ENCODE measurements at regions not wholly inside any gene's neighbourhood (a gene's known extent, or its start where the extent isn't known, plus 50 kb on each side); places are given as distances from the start of the nearest gene placed in this dataset.

- no peak overlapping the region for H2BK120ac ChIP-seq (ENCODE audit: insufficient read depth, low read length, poor library complexity)
- H4K91ac ChIP-seq (ENCODE audit: low read depth, low read length) = no peak overlapping the region
- H3K4me3 ChIP-seq (ENCODE audit: low read depth, low read length) = no peak overlapping the region
- no peaks in the 10 kb centered on the region for H3K9me3 ChIP-seq (ENCODE audit: insufficient read depth, low read depth, low read length)
- no peaks in the 10 kb centered on the region for H3K79me1 ChIP-seq (ENCODE audit: low read length)
- no peaks in the 10 kb centered on the region for H3K27me3 ChIP-seq (ENCODE audit: insufficient read depth, low read length)
- H3K4ac ChIP-seq (ENCODE audit: low read depth, low read length) = no peak overlapping the region
- no CpG with 5 or more reads among the region's 2 CpGs for WGBS (ENCODE audit: extremely low coverage, insufficient coverage, insufficient read length)
- H2AK5ac ChIP-seq (ENCODE audit: low read length) = no peak overlapping the region
- no peak overlapping the region for H4K12ac ChIP-seq (ENCODE audit: low read depth, low read length)
- no peak overlapping the region for H2AFZ ChIP-seq (ENCODE audit: insufficient read depth, low read length, poor library complexity)
- no peak overlapping the region for H4K8ac ChIP-seq (ENCODE audit: low read depth, low read length)
- no peak overlapping the region for H3K14ac ChIP-seq (ENCODE audit: low read length)
- no peak overlapping the region for H2BK12ac ChIP-seq (ENCODE audit: low read length)
- no peaks in the 10 kb centered on the region for H3K79me2 ChIP-seq (ENCODE audit: control insufficient read depth, insufficient read depth, low read length, poor library complexity)
- no peaks in the 10 kb centered on the region for H3K4me1 ChIP-seq (ENCODE audit: control insufficient read depth in 1 of 2, insufficient read depth in 2 of 2, low read length in 2 of 2)
- no peaks in the 10 kb centered on the region for H3K36me3 ChIP-seq (ENCODE audit: control insufficient read depth in 1 of 2, insufficient read depth in 2 of 2, low read length in 2 of 2)
- H2BK5ac ChIP-seq (ENCODE audit: low read depth, low read length, poor library complexity) = no peak overlapping the region
- DNase-seq = no peak
- H3K23ac ChIP-seq (ENCODE audit: low read length) = no peak overlapping the region
- no peak overlapping the region for H3K18ac ChIP-seq (ENCODE audit: low read length)
- H3K4me2 ChIP-seq (ENCODE audit: low read length) = no peak overlapping the region
- H3K27ac ChIP-seq (ENCODE audit: low read depth, low read length) = no peak overlapping the region
- H3K9ac ChIP-seq (ENCODE audit: low read length) = no peak overlapping the region
Measured at GRCh38 chr6:93940381-93940780, 521.0 kb upstream of the EPHA7 start.

GRCh38 chr6:93932175-93932574 is 512.8 kb upstream of the EPHA7 start:
- no peak overlapping the region for H2AFZ ChIP-seq (ENCODE audit: insufficient read depth, low read length, poor library complexity)
- no peak for DNase-seq
- H3K23ac ChIP-seq (ENCODE audit: low read length) = no peak overlapping the region
- H4K91ac ChIP-seq (ENCODE audit: low read depth, low read length) = no peak overlapping the region
- H3K9ac ChIP-seq (ENCODE audit: low read length) = no peak overlapping the region
- H3K4me2 ChIP-seq (ENCODE audit: low read length) = no peak overlapping the region
- H3K79me1 ChIP-seq (ENCODE audit: low read length) = no peaks in the 10 kb centered on the region
- no peak overlapping the region for H2BK5ac ChIP-seq (ENCODE audit: low read depth, low read length, poor library complexity)
- no peak overlapping the region for H3K27ac ChIP-seq (ENCODE audit: low read depth, low read length)
- H2BK120ac ChIP-seq (ENCODE audit: insufficient read depth, low read length, poor library complexity) = no peak overlapping the region
- H3K36me3 ChIP-seq (ENCODE audit: control insufficient read depth in 1 of 2, insufficient read depth in 2 of 2, low read length in 2 of 2) = no peaks in the 10 kb centered on the region
- H4K8ac ChIP-seq (ENCODE audit: low read depth, low read length) = no peak overlapping the region
- no peaks in the 10 kb centered on the region for H3K79me2 ChIP-seq (ENCODE audit: control insufficient read depth, insufficient read depth, low read length, poor library complexity)
- no peak overlapping the region for H3K4ac ChIP-seq (ENCODE audit: low read depth, low read length)
- H3K18ac ChIP-seq (ENCODE audit: low read length) = no peak overlapping the region
- WGBS (ENCODE audit: extremely low coverage, insufficient coverage, insufficient read length) = no CpG with 5 or more reads among the region's 2 CpGs
- no peak overlapping the region for H3K14ac ChIP-seq (ENCODE audit: low read length)
- H3K4me3 ChIP-seq (ENCODE audit: low read depth, low read length) = no peak overlapping the region
- H2BK12ac ChIP-seq (ENCODE audit: low read length) = no peak overlapping the region
- H3K9me3 ChIP-seq (ENCODE audit: insufficient read depth, low read depth, low read length) = no peaks in the 10 kb centered on the region
- H2AK5ac ChIP-seq (ENCODE audit: low read length) = no peak overlapping the region
- H4K12ac ChIP-seq (ENCODE audit: low read depth, low read length) = no peak overlapping the region
- no peaks in the 10 kb centered on the region for H3K27me3 ChIP-seq (ENCODE audit: insufficient read depth, low read length)
- H3K4me1 ChIP-seq (ENCODE audit: control insufficient read depth in 1 of 2, insufficient read depth in 2 of 2, low read length in 2 of 2) = no peaks in the 10 kb centered on the region

- H2AK5ac ChIP-seq (ENCODE audit: low read length) = no peak overlapping the region
- no peaks in the 10 kb centered on the region for H3K79me2 ChIP-seq (ENCODE audit: control insufficient read depth, insufficient read depth, low read length, poor library complexity)
Measured at GRCh38 chr6:93927731-93928130, 508.4 kb upstream of the EPHA7 start.

GRCh38 chr6:93919365-93919764 is 500.0 kb upstream of the EPHA7 start:
- Histone ChIP-seq H3K9me3 (ENCODE audit: insufficient read depth, low read depth, low read length) (no peaks in the 10 kb centered on the region), H3K4me3 (ENCODE audit: low read depth, low read length) (no peak overlapping the region), H3K27ac (ENCODE audit: low read depth, low read length) (no peak overlapping the region), H2AFZ (ENCODE audit: insufficient read depth, low read length, poor library complexity) (no peak overlapping the region), H4K8ac (ENCODE audit: low read depth, low read length) (no peak overlapping the region), H4K12ac (ENCODE audit: low read depth, low read length) (no peak overlapping the region), H3K79me1 (ENCODE audit: low read length) (no peaks in the 10 kb centered on the region), H2BK12ac (ENCODE audit: low read length) (no peak overlapping the region), H2BK120ac (ENCODE audit: insufficient read depth, low read length, poor library complexity) (no peak overlapping the region), H3K79me2 (ENCODE audit: control insufficient read depth, insufficient read depth, low read length, poor library complexity) (no peaks in the 10 kb centered on the region), H3K23ac (ENCODE audit: low read length) (no peak overlapping the region), H4K91ac (ENCODE audit: low read depth, low read length) (no peak overlapping the region), H3K27me3 (ENCODE audit: insufficient read depth, low read length) (no peaks in the 10 kb centered on the region), H3K36me3 (ENCODE audit: control insufficient read depth in 1 of 2, insufficient read depth in 2 of 2, low read length in 2 of 2) (no peaks in the 10 kb centered on the region), H3K9ac (ENCODE audit: low read length) (no peak overlapping the region), H3K18ac (ENCODE audit: low read length) (no peak overlapping the region), H3K14ac (ENCODE audit: low read length) (no peak overlapping the region), H2BK5ac (ENCODE audit: low read depth, low read length, poor library complexity) (no peak overlapping the region), H2AK5ac (ENCODE audit: low read length) (no peak overlapping the region), H3K4me2 (ENCODE audit: low read length) (no peak overlapping the region), H3K4ac (ENCODE audit: low read depth, low read length) (no peak overlapping the region), H3K4me1 (ENCODE audit: control insufficient read depth in 1 of 2, insufficient read depth in 2 of 2, low read length in 2 of 2) (no peaks in the 10 kb centered on the region)
- WGBS (ENCODE audit: extremely low coverage, insufficient coverage, insufficient read length) = no CpG with 5 or more reads among the region's 1 CpG
- DNase-seq = no peak

More at GRCh38 chr6:93927731-93928130, 508.4 kb upstream of the EPHA7 start:
- Histone ChIP-seq H3K79me1 (ENCODE audit: low read length) (no peaks in the 10 kb centered on the region), H2AFZ (ENCODE audit: insufficient read depth, low read length, poor library complexity) (no peak overlapping the region), H3K36me3 (ENCODE audit: control insufficient read depth in 1 of 2, insufficient read depth in 2 of 2, low read length in 2 of 2) (no peaks in the 10 kb centered on the region), H3K9me3 (ENCODE audit: insufficient read depth, low read depth, low read length) (no peaks in the 10 kb centered on the region), H3K14ac (ENCODE audit: low read length) (no peak overlapping the region), H3K27me3 (ENCODE audit: insufficient read depth, low read length) (no peaks in the 10 kb centered on the region), H3K4me3 (ENCODE audit: low read depth, low read length) (no peak overlapping the region), H2BK5ac (ENCODE audit: low read depth, low read length, poor library complexity) (no peak overlapping the region), H3K4ac (ENCODE audit: low read depth, low read length) (no peak overlapping the region), H4K12ac (ENCODE audit: low read depth, low read length) (no peak overlapping the region), H3K23ac (ENCODE audit: low read length) (no peak overlapping the region), H2BK12ac (ENCODE audit: low read length) (no peak overlapping the region), H3K9ac (ENCODE audit: low read length) (no peak overlapping the region), H4K91ac (ENCODE audit: low read depth, low read length) (no peak overlapping the region), H4K8ac (ENCODE audit: low read depth, low read length) (no peak overlapping the region), H2BK120ac (ENCODE audit: insufficient read depth, low read length, poor library complexity) (no peak overlapping the region), H3K4me2 (ENCODE audit: low read length) (no peak overlapping the region), H3K18ac (ENCODE audit: low read length) (no peak overlapping the region), H3K27ac (ENCODE audit: low read depth, low read length) (no peak overlapping the region), H3K4me1 (ENCODE audit: control insufficient read depth in 1 of 2, insufficient read depth in 2 of 2, low read length in 2 of 2) (no peaks in the 10 kb centered on the region)
- DNase-seq = no peak
- whole genome bisulfite sequencing (ENCODE audit: extremely low coverage, insufficient coverage, insufficient read length) = no CpG with 5 or more reads among the region's 5 CpGs

Data from trophoblast cell (in vitro differentiated cells and primary cell).